ENCODE measurements at regions not wholly inside any gene's neighbourhood (a gene's known extent, or its start where the extent isn't known, plus 50 kb on each side); places are given as distances from the start of the nearest gene placed in this dataset.

DNA sequence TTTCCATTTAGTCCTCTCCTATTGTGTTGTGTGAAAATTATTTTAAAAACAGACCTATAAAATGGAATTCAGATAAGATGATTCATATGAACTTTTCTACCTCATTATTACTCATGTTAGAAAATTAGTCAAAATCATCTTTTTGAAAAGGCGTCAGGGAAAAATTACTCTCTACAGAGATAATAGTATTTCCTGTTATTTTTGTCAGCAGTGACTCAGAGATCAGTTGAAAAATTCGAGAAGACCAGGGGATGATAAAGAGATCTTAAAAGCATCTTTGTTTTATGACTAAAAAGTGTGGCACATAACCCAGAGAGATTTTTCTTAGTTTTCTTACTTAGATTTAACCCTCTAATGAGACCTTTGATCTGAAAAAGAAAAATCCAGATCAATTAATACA lies 157.9 kb upstream of the CARD18 start:
- TF ChIP-seq, protein P1, sequence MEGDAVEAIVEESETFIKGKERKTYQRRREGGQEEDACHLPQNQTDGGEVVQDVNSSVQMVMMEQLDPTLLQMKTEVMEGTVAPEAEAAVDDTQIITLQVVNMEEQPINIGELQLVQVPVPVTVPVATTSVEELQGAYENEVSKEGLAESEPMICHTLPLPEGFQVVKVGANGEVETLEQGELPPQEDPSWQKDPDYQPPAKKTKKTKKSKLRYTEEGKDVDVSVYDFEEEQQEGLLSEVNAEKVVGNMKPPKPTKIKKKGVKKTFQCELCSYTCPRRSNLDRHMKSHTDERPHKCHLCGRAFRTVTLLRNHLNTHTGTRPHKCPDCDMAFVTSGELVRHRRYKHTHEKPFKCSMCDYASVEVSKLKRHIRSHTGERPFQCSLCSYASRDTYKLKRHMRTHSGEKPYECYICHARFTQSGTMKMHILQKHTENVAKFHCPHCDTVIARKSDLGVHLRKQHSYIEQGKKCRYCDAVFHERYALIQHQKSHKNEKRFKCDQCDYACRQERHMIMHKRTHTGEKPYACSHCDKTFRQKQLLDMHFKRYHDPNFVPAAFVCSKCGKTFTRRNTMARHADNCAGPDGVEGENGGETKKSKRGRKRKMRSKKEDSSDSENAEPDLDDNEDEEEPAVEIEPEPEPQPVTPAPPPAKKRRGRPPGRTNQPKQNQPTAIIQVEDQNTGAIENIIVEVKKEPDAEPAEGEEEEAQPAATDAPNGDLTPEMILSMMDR (IDR thresholded peaks at IDR 0.05), result no peak
- TF ChIP-seq POLR2A (IDR thresholded peaks at IDR 0.05), result no peak

All from lower leg skin (tissue), 3 donors.